ENCODE measurements at regions not wholly inside any gene's neighbourhood (a gene's known extent, or its start where the extent isn't known, plus 50 kb on each side); places are given as distances from the start of the nearest gene placed in this dataset.
"Not testable (repeated sequence)": the region's sequence is repeated elsewhere in the genome, so short reads cannot be mapped to it uniquely, and the experiment has no call there.

DNA sequence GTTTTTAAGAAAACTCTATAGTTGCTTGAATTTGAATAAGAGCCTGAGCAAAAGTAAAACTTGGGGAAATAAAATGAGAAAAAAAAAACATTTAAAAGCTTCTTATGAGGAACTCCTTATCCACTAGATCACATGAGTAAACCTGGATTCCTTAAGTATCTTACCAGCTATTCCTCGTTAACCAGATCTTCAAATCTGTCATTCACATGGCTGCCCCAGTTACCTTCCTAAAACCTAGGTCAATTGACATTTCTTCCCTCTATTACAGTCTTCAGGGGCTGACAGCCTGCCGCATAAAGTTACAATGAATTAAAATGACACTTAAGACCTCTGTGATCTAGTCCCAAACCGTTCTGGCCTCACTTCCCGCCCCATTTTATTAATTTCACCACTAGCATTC, 583.6 kb downstream of the NR2F2 start:
- DNase-seq: no peak

DNA sequence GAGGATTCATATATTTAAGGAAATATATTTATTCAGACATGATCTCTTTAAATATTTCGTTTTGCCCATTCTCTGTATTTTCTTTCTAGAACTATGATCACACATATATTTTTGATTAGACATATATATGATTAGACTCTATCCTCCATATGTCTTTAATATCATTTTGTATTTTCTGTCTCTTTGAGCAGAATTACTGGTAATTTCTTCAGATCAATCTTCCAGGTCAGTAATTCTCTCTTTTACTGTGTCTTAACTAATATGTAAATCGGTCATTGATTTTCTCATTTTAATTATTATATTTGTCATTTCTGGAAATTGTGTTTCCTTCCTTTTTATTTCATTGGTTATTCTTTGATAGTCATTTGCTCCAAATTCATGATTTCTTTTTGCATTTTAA, 586.2 kb downstream of the NR2F2 start:
- no peak for DNase-seq

DNA sequence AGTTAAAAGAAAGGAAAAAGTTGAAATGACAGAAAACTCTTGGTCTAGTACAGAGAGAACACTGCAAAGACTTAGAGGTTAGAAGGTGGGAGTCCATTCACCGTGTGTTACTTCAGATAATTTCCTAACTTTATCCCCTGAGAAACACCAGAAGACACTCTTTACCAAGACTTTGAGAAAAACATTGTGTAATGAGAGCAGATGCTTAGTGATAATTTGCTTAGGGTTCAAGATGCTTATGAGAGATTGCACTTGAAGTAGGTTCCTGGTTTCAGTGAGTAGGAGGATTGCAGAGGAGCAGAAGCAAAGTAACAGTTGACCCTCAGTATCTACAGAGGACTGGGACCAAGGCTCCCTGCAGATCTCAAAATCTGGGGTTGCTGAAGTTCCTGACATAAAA, 594.1 kb downstream of the NR2F2 start:
- DNase-seq: no peak

DNA sequence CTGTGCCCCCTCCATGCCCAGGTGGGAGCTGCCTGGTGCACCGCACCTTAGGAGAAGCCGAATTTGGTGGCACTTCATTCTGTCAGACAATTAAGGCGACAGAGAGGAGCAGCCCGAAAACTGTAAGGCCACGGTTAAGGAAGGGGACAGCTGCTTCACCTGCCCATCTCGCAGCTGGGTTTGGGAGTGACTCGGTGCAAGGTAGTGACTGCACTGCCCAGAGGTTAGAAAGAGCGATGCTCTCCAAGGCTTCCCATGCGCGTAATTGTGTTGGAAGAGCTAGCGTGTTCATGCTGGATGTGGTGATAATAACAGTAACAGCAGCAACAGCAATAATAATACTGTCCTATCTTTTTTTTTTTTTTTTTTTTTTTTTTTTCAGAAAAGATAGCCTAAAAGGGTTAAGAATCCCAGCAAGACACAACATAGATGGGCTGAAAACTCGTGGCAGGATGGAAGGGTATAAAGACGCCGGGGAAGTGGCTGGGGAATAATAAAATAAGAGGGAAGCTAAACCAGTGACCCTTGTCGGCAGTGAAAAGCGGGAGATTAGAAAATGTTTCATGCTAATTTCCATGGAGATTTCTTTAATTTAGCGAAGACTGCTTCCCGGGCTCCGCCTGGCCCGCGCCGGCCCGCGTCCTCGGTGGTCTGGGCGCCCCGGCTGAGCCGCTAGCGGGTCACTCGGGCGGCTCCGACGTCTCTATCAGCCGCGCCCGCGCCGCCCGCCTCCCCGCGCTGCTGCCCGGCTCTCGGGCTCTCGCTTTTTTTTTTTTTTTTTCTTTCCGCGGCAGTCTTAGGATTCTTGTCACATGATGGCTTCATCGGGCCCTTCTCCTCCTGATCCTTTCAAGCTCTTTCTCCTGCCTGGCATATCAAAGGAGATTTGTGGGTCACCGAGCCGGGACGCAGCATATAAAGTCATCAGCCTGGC, 617.1 kb downstream of the NR2F2 start:
- peak; percentile 55 for DNase-seq

DNA sequence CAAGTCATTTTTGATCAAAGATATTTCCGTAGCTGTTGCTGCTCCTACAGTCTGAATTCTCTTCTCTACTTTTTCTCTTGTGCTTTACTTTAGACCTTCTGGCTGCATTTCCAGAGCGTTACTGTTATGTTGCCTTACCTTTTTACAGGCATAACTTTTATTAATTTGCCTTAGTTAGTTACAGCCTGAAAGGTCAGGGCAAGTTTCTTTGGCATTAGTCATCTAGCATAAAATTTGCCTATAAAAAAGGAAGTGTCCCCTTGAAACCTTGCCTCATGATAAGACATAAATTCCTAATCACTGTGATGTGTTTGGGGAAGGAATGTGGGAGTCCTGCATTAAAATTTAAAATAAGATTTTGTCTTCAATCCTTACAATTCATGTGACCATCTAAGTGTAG, 618.5 kb downstream of the NR2F2 start:
- no peak for DNase-seq

DNA sequence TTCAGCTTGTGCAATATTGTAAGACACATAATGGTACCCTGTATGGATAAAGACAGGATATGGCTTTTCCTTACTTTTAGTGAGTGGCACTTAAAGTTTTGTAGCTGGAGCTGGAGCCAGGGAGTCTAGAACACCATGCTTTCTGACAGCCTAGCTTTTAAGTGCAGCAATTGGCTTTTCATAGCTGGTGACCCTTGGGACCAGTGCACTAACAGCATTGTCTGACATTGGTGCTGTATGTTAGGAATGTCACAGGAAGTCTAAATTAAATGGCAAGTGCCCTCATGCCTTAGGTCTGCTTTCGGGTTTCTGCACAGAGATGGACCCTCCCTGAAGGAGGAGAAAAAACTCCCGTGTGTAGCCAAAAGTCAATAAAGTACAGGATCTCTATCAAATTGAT, 628.2 kb downstream of the NR2F2 start:
- no peak for DNase-seq

DNA sequence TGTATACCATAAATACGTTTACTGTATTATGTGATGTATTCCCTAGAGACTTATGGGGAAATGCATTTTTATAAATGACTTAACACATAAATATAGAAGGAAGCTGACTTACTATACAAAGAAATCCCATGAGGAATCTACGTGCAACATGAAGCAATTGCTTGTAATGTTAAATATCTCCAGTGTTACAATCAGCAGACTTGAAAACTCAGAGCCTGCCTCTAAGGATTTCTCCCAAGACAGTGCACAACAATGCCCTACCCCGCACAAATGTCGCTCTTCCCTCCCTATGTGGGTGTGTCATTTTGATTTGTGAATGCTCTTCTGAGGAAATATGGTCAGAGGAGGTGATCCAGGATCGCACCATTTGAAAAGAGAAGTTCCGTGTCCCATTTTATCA, 629.0 kb downstream of the NR2F2 start:
- DNase-seq: no peak

DNA sequence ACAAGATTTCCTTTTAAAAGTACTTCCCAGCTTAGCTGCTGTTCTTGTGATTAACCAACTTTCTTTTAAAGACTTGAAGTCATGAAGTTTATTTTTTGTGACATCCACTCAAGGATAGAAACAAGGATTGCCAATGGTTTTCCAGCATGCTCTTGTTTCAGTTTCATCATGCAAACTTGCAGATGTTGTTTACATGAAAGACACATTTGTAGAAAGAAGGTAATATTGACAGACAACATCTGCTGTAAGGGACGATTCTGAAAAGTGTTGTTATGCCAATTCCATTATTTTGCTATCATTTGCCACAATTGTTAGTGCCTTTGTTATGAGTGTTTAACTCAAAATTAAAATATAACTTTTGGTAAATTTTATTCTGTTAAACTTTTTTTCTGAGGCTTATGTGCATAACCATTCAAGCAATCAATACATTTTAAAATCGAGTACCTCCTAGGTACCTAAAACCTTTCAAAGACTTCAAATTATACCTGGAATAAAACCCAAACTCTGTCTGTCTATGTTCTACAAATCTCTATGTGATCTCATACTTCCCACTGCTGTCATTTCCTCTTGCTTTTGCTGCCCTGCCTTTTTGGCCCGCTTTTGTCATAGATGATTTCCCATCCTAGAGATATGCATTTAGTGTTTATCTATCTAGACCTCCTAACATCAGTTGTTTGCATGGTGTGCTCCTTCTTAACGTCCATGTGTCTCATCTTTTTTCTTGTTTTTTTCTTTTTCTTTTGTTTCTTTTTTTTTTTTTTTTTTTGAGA, 630.4 kb downstream of the NR2F2 start:
- no peak for DNase-seq

DNA sequence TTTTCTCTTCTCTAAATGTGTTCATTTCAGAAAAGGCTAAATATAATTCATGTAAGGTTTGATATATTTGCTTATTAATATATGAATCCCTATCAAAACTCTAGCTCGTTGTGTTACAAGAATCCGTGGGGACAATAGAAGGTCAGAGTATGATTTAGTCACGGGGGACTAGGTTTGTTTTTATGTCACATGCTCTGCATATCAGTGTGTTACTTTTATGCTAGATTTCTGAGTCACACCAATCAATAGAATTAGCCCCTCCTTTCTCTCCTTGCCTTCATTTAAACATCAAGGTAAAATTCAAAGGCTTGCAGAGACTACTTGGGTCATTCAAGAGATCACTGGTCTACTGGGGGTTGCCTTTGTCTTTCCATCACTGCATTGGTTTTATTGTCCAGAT, 636.1 kb downstream of the NR2F2 start:
- DNase-seq: no peak

DNA sequence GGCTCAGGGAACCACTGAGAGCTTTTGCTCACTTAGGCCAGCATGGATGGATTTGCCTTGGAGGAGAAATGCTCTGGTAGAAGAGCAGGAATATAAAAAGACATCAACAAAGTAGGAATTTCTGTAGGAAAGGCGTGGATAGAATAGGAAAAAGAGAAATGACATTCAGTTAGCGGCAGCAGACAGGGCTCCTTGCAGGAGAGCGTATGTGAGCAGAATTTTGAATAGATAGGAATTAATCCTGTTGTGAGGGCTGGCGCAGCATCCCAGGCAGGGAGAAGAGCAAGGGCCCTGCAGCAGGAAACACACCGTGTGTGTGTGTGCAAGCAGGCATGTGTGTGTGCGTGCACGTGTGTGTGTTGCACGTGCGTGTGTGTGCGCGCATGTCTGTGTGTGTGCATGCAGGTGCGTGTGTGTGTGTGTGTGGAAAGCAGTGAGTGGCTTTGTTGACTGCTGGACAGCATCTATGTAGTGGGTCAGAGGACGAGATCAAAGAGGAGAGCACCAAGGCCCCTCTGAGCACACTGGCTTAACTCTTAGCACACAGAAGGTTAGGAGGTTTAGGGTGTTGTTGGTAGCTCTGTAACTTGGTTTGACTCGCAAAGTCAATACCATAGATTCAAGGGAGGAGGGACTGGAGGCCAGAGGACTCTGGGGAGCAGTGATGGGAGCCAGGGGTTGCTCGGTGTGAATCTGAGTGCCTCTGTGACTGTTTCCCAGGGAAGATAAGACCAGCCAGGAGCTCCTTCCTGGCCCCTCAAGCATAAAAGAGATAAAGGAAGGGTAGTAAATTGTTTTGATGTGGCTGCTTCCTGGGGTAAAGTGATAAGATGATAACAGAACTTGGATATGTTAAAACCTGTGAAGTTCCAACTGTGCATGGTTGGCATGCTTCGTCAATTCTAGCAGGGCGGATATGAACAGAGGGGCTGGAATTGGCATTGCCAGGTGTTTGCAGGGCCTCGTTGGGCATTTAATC, 639.5 kb downstream of the NR2F2 start:
- no peak for DNase-seq

DNA sequence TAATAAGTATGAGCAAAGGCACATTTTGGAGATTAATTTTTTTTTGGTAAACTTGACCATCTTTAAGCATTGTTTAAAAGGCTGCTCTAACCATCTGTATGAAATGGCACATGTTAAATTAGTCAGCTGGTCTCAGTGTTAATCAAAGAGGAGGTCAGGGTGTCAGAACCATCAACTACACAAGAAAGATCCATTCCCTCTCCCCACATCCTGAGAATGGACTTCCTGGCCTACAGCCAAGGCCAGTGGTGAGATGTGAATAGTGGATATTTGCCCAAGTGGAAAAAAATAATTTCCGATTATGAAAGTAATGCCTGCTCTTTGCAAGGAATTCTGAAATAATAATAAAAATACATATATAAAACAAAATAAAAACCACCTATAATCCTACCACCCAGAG, 641.7 kb downstream of the NR2F2 start:
- no peak for DNase-seq

DNA sequence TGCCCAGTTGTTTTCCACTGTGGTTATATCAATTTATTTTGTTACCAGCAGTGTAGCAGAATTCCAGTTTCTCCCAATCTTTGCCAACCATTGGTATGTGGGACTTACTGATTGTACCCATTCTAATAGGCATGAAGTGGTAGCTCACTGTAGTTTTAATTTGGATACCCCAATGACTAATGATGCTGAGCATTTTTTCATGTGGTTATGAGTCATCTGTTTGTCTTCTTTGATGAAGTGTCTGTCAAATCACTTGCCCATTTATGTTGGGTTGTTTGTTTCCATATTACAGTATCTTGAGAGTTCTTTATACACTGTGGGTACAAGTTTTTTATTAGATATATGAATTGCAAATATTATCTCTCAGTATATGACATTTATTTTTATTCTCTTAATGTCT, 644.3 kb downstream of the NR2F2 start:
- no peak for DNase-seq

DNA sequence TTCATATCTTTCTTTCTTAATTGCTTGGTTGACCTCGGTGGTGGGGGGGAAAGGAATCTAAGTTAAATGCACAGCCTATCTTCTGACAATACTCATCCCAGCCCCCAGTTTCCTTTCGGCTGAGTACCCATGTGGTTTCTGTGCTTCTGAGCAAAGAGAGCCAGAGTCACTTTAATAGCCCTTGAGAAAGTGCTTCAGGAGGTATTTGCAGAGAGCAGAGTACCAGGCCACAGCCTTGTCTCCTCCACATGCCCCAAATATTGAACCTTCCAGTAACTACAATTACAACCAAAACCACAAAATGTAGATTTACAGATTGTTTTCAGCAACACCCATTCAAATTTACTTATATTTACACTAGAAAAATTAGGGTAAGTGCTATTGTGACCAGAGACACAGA, 647.4 kb downstream of the NR2F2 start:
- no peak for DNase-seq

DNA sequence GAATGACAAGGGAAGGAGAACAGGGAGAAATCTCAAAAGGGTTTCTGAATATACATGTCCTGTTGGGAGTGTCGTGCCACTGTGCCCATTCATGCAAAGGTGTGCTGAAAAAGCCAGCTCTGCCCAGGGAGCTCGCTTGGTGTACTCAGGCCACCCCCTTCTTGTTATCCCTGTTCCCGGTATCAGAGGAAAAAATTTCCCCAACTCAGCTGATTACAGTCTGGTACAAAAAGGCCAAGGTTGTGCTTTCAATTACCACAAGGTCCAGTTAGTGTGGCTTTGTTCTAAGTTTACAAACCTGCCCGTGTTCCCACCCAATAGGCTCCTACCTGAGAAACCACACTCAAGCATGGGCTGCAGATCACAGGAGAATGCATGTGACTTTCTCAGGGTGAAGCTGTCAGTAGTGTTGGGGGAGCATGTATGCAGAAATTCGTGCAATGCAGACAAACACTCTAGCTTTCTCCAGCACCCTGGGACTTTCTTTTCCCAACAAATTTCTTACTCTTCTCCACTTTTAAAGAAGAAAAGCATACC, 648.5 kb downstream of the NR2F2 start:
- DNase-seq: no peak

DNA sequence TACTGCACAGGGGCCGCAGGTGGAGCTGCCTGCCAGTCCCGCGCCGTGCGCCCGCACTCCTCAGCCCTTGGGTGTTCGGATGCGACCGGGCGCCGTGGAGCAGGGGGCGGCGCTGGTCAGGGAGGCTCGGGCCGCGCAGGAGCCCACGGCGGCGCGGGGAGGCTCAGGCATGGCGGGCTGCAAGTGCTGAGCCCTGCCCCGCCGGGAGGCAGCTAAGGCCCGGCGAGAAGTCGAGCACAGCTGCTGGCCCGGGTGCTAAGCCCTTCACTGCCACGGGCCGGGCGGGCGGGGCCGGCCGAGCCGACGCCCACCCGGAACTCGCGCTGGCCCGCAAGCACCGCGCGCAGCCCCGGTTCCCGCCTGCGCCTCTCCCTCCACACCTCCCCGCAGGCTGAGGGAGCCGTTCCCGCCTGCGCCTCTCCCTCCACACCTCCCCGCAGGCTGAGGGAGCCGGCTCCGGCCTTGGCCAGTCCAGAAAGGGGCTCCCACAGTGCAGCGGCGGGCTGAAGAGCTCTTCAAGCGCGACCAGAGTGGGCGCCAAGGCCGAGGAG, 653.7 kb downstream of the NR2F2 start:
- DNase-seq: not testable (repeated sequence)

DNA sequence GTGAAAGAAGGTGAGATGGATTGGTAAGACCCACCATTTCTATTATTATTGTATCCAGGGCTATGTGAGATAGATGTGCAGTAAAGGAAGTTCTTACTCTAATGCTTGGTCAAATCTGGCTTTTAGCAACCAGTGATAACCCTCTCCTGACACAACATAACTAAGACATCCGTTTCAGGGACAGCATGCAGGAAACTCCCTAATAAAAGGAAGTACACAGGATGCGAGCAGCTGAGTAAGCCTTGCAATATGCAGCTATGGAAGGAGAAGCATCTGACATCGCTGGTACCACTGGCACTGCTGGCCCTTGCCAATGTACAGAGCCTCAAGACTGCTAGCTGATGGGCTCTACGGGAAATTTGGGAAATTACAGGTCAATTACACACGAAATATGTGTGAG, 662.3 kb downstream of the NR2F2 start:
- DNase-seq: no peak

DNA sequence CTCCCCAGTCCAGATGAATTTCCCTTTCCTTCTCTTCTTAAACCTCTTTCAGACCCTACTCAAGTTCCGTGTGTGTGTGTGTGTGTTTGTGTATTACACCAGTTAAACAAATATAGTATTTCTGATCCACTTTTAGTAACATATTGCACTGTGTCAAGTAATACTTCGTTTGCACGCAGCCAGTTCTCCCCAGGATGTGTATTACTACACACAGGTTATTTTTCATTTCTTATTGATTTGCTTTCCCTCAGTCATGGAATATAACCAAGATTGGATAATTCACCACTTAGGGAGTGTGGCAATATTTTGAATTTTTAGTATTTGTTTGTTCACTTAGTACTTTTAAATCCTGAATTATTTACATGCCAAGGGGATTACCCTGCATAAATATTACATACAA, 667.0 kb downstream of the NR2F2 start:
- no peak for DNase-seq

DNA sequence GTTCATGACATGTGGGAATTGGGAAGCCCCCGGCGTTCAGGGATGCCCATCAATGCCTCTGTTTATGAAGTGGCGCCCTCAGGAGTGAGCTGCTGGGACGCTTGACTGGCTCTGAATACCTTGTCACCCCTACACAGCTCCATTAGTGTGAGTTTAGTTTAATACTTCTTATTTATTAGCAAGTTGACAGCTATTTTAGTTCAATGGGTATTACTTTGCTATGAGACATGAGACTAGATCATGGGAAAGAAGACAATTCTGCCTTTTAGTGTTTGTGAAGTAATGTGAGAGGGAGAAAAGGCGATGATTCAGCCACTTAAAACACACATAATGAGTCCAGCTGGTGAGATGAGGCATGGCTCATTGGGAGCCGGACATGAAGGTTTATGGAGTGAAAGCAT, 678.5 kb downstream of the NR2F2 start:
- peak; percentile 89 for DNase-seq

DNA sequence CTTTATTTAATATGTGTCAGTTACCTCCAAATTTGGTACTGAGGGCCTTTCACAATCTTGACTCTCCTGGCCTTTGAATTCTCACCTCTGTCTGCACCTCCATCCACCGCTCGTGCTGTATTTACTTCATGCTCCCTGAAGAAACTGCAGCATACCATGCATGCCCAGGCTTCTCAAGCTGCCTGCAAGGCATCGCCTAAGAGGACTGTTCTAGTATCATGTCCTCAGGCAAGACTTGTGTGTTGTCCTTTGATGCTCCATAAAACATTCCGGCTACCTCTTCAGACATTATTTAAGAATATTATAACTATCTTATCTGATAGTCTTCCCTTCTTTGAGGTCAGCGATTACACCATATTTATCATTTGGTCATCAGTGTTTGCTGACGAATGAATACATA, 682.5 kb downstream of the NR2F2 start:
- DNase-seq: no peak

DNA sequence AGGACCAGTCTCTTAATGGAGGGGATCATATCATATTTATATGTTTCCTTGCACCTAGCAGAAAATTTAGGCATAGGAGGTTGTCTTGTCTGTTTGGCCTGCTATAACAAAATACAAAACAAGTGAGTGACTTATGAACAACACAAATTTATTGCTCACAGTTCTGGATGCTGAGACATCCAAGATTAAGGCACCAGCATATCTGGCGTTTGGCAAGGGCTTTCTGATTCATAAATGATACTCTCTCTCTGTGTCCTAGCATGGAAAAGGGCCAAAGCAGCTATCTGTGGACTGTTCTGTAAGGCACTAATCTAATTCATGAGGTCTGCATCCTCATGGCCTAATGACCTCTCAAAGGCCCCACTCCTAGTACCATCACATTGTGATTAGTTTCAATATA, 683.0 kb downstream of the NR2F2 start:
- DNase-seq: no peak

DNA sequence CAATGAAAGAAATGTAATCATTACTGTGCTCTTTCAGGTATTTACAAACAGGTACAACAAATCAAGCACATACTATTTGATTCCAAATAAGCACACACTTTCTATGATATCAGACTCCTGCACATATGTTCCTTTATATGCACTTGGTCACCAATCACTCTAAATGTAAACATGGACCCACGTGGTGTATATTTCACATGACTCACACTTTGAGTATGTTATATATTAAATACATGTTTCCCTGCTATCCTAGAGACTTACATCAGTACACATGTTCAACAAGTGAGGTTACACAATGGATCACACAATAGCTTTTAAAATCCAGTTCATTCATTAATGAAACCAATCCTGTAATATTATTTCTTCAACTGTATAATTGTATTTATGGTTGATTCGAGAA, 683.5 kb downstream of the NR2F2 start:
- no peak for DNase-seq

DNA sequence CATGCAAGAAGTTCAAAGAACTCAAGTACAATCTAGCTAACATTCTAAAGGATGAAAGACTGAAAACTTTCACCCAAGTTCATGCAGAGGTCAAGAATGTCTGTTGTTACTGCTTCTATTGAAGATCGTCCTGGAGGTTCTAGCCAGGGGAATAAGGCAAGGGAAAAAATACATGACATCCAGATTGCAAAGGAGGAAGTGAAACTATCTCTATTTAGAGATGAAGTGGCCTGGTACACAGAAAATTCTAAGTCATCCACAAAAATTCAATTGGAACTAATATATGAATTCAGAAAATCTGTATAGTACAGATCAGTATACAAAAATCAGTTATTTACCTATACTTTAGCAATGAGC, 693.0 kb downstream of the NR2F2 start:
- no peak for DNase-seq
